ENCODE measurements at regions not wholly inside any gene's neighbourhood (a gene's known extent, or its start where the extent isn't known, plus 50 kb on each side); places are given as distances from the start of the nearest gene placed in this dataset.
A peak's percentile ranks its signal among the peaks of the same experiment; 100 is the strongest.

DNA sequence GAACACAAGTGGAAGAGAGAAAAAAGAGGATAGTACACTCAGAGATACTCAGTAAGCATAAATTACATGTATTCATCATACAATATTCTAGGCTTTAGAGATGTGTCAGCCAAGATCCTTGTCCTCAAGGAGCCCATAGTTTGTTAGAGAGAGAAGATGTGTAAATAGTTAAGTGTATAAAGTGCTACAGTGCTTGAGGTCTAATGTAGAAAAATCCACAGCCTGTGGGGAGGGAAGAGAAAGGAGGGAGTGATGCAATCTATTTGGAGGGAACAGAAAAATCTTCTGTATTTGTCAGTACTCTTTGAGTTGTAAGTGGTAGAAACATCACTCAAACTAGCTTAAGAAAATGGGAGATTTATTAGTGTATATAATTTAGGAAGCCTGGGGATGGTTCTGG is 81.9 kb downstream of the PALM2AKAP2 start:
- in situ Hi-C loops (cut with HindIII; ENCODE audit: low sequenced_read_pairs): no loop called here
- no peak overlapping the region for H3K4me3 ChIP-seq (ENCODE audit: low read depth, low read length)
- DNase-seq (ENCODE audit: low read depth): no peak
- TF ChIP-seq, protein P1, sequence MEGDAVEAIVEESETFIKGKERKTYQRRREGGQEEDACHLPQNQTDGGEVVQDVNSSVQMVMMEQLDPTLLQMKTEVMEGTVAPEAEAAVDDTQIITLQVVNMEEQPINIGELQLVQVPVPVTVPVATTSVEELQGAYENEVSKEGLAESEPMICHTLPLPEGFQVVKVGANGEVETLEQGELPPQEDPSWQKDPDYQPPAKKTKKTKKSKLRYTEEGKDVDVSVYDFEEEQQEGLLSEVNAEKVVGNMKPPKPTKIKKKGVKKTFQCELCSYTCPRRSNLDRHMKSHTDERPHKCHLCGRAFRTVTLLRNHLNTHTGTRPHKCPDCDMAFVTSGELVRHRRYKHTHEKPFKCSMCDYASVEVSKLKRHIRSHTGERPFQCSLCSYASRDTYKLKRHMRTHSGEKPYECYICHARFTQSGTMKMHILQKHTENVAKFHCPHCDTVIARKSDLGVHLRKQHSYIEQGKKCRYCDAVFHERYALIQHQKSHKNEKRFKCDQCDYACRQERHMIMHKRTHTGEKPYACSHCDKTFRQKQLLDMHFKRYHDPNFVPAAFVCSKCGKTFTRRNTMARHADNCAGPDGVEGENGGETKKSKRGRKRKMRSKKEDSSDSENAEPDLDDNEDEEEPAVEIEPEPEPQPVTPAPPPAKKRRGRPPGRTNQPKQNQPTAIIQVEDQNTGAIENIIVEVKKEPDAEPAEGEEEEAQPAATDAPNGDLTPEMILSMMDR (IDR thresholded peaks at IDR 0.05; ENCODE audit: low read depth, low read length, missing control alignments): no peak

DNA sequence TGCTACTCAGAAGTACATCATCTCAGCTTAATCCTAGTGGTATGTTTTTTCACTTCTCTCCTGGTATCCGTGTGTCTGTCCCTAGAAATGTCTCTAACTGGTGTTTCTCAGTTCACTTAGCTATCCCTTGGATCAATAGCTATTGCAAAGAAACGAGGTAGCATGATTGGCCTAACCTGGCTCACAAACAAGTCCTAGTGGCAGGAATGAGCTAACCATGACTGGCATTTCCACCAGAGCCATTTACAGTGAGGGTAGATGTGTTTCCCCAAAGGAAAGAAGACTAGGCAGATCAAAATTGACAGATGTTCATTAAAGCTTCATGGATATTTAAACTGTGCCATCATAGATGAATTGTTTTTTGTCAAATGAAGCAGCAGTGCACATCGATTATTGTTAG is 82.5 kb downstream of the PALM2AKAP2 start:
- no peak for DNase-seq (ENCODE audit: low read depth)
- TF ChIP-seq, protein P1 (IDR thresholded peaks at IDR 0.05; ENCODE audit: low read depth, low read length, missing control alignments): no peak
- H3K4me3 ChIP-seq (ENCODE audit: low read depth, low read length): no peak overlapping the region
- in situ Hi-C loops (cut with HindIII; ENCODE audit: low sequenced_read_pairs): no loop called here

DNA sequence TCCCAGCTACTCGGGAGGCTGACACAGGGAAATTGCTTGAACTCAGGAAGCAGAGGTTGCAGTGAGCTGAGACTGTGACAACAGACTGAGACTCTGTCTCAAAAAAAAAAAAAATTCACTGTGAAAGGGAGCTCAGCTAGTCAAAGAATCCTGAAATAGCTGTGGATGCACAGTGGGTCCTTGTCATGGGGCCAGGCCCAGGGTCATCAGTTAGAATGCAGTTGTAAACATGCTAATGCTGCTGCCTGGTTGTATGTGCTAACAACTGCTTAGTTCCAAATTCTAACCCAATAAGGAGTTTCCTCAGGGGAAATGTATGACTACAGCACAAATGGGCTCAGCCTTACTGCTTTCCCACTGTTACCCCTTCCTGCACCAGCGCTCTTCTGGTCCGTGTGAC is 84.0 kb downstream of the PALM2AKAP2 start:
- in situ Hi-C loops (cut with HindIII; ENCODE audit: low sequenced_read_pairs): no loop called here
- DNase-seq (ENCODE audit: low read depth): no peak
- H3K4me3 ChIP-seq (ENCODE audit: low read depth, low read length): no peak overlapping the region
- TF ChIP-seq, protein P1 (IDR thresholded peaks at IDR 0.05; ENCODE audit: low read depth, low read length, missing control alignments): no peak

DNA sequence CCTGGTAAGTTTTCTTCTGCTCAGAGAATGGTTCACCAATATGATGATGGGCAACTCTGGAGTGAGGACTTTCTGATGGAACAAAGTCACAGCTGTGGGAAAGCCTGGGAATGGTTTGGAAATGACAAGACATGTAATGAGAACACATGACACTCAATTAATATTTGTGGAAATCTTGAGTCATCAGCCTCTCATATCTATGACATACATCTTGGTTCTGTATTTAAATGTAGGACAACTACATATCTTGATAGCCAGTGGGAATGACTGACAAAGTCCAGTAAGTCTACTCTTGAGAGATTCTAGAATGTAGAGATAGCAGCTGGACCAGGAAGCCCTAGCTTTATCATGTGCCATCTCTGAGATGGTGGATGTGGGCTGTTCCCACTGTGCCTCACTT is 85.5 kb downstream of the PALM2AKAP2 start:
- no peak for DNase-seq (ENCODE audit: low read depth)
- H3K4me3 ChIP-seq (ENCODE audit: low read depth, low read length): no peak overlapping the region
- TF ChIP-seq, protein P1 (IDR thresholded peaks at IDR 0.05; ENCODE audit: low read depth, low read length, missing control alignments): no peak
- in situ Hi-C loops (cut with HindIII; ENCODE audit: low sequenced_read_pairs): no loop called here

DNA sequence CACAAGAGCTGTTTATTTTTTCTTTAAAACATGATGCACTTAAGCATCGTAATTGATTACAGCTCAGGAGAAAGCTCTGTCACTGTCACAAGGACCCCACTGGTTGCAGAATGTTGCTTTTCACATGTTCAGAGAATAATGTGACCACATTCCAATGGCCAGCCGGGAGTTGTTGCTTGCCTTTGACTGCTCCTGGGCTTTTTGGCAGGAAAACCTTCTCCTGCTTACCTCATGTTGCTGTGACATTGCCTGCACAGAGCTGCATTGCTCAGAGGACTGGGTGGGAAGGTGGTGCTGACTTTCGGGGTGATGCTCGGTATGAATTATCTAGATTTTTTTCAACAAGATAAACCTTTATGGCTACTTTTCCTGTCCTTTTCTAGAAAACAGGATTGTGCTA is 88.2 kb downstream of the PALM2AKAP2 start:
- in situ Hi-C loops (cut with HindIII; ENCODE audit: low sequenced_read_pairs): no loop called here
- peak; percentile 16 for DNase-seq (ENCODE audit: low read depth)
- TF ChIP-seq, protein P1 (IDR thresholded peaks at IDR 0.05; ENCODE audit: low read depth, low read length, missing control alignments): no peak
- H3K4me3 ChIP-seq (ENCODE audit: low read depth, low read length): no peak overlapping the region

DNA sequence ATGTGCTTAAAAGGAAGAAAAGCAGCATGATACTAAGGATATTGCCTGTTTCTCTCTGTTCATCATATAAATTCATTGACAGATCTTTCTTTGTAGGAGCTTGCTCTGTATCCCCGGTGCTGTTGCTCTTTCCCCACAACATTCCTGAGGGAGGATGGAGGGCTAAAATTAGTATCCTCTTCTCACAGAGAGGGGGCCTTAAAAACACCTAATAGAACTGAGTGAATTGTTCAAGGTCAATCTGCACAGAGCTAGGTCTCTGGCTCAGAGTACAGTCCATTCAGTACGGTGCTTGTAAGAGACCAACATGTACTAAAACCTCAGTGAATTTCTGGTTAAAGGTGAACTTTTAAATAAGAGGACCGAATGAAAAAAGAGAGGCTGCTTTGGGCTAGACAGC is 88.7 kb downstream of the PALM2AKAP2 start:
- no peak overlapping the region for H3K4me3 ChIP-seq (ENCODE audit: low read depth, low read length)
- no peak for DNase-seq (ENCODE audit: low read depth)
- TF ChIP-seq, protein P1 (IDR thresholded peaks at IDR 0.05; ENCODE audit: low read depth, low read length, missing control alignments): no peak
- in situ Hi-C loops (cut with HindIII; ENCODE audit: low sequenced_read_pairs): no loop called here

DNA sequence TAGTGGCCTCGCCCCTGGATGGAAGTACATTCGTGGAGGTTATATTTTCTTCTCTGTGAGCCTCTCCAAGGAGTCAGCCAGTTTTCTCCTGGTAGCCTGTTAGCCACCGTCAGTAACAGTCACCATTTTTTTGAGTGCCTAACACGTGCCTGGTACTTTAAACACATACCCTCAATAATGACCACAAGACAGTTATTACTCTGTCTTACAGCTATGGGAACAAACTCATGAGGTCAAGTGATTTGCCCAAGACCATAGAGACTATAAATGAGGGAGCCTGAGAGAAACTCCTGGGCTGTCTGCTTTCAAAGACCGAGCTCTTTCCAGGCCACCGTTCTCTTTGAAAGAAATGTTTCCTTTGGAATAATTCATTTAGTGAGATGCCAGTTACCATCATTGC is 90.4 kb downstream of the PALM2AKAP2 start:
- in situ Hi-C loops (cut with HindIII; ENCODE audit: low sequenced_read_pairs): no loop called here
- TF ChIP-seq, protein P1 (IDR thresholded peaks at IDR 0.05; ENCODE audit: low read depth, low read length, missing control alignments): no peak
- no peak for DNase-seq (ENCODE audit: low read depth)
- no peak overlapping the region for H3K4me3 ChIP-seq (ENCODE audit: low read depth, low read length)

All from astrocyte of the cerebellum (primary cell).